Endothelial cell of umbilical vein (primary cell): ENCODE measurements at regions not wholly inside any gene's neighbourhood (a gene's known extent, or its start where the extent isn't known, plus 50 kb on each side); places are given as distances from the start of the nearest gene placed in this dataset.

ENCODE experiments used
- BruUV-seq: library from RNA; stranded (reverse); fragments of 400-500 nt; replicated peaks from 2 replicates; lab custom pipeline; 2021; lab: Mats Ljungman, UMichigan
- CTCF ChIA-PET: fragments of 300-600, 350-600 bp; sonication (Branson Sonifier 250); formaldehyde crosslinking; loops from one replicate; lab custom pipeline; 2021; ENCODE audit warnings: antibody characterized with exemption, inconsistent platforms; lab: Charles Lee
- POLR2A ChIA-PET: fragments of 300-600, 350-600 bp; sonication (Branson Sonifier 250); formaldehyde crosslinking; loops from one replicate; lab custom pipeline; 2021; ENCODE audit warnings: antibody characterized with exemption, inconsistent platforms; lab: Charles Lee
- DNase-seq: peaks from one replicate; pipeline ENCODE4 v3.0.0-alpha.2; 2011; ENCODE audit warnings: low read depth, low spot score
- FAIRE-seq: peaks from 2 replicates; lab custom pipeline; 2011; peaks lifted over from hg19 to GRCh38; lab: Jason Lieb, UNC
- H2AFZ ChIP-seq: 2 replicates; pipeline ENCODE4 v1.6.0; 2012; ENCODE audit warnings: low read depth, low read length, control low read depth, inconsistent platforms
- H3K27ac ChIP-seq: 2 replicates; pipeline ENCODE4 v1.5.1; 2011; ENCODE audit warnings: low read depth, mild to moderate bottlenecking, control low read depth, low read length, moderate library complexity; ENCODE audit not compliant: insufficient read depth
- H3K27me3 ChIP-seq, 2 experiments: 2 replicates each; pipeline versions ENCODE4 v1.6.0 to v1.6.1; 2011; ENCODE audit warnings: low read length in 2 of 2, mixed read lengths in 1 of 2; ENCODE audit not compliant: control insufficient read depth in 2 of 2, insufficient read depth in 2 of 2
- H3K36me3 ChIP-seq, 2 experiments: 2 replicates in 1 of 2; 3 replicates in 1 of 2; pipeline ENCODE4 v1.5.1; 2011; ENCODE audit warnings: low read length in 2 of 2, mild to moderate bottlenecking in 1 of 2, moderate library complexity in 1 of 2; ENCODE audit not compliant: control insufficient read depth in 2 of 2, insufficient read depth in 2 of 2; ENCODE audit errors: extremely low read depth in 1 of 2
- H3K4me1 ChIP-seq: 3 replicates; pipeline ENCODE4 v1.5.1; 2011; ENCODE audit warnings: mild to moderate bottlenecking, low read length; ENCODE audit not compliant: control insufficient read depth, insufficient read depth; ENCODE audit errors: extremely low read depth
- H3K4me2 ChIP-seq: 2 replicates; pipeline ENCODE4 v1.6.1; 2011; ENCODE audit warnings: low read length, control low read depth, mixed read lengths; ENCODE audit not compliant: insufficient read depth
- H3K4me3 ChIP-seq, 3 experiments: fragments of 200-600 bp in 1 of 3; sonication (generic), shearing (Covaris generic) in 1 of 3; replicated peaks in 1 of 3; 2 replicates each; pipeline ENCODE4 v1.5.1; 2011 to 2016; ENCODE audit warnings: control low read depth in 3 of 3, low read length in 3 of 3, mild to moderate bottlenecking in 2 of 3, inconsistent platforms in 1 of 3, low read depth in 1 of 3, moderate library complexity in 1 of 3; ENCODE audit not compliant: insufficient read depth in 1 of 3
- H3K79me2 ChIP-seq: 2 replicates; pipeline ENCODE4 v1.6.0; 2012; ENCODE audit warnings: low read length, inconsistent platforms; ENCODE audit not compliant: control insufficient read depth, insufficient read depth
- H3K9ac ChIP-seq: replicated peaks from 2 replicates; pipeline ENCODE3; 2011; ENCODE audit warnings: low read length, control low read depth; ENCODE audit not compliant: insufficient read depth; ENCODE audit errors: extremely low read depth
- H3K9me1 ChIP-seq: replicated peaks from 3 replicates; pipeline ENCODE4 v1.6.0; 2011; ENCODE audit warnings: mild to moderate bottlenecking, low read length; ENCODE audit not compliant: control insufficient read depth, insufficient read depth; ENCODE audit errors: extremely low read depth
- H3K9me3 ChIP-seq: replicated peaks from 2 replicates; pipeline ENCODE4 v1.5.1; 2012; ENCODE audit warnings: low read length, inconsistent platforms; ENCODE audit not compliant: control insufficient read depth, insufficient read depth
- H4K20me1 ChIP-seq: replicated peaks from 2 replicates; pipeline ENCODE3; 2011; ENCODE audit warnings: mild to moderate bottlenecking, low read length; ENCODE audit not compliant: control insufficient read depth, insufficient read depth; ENCODE audit errors: extremely low read depth
- CTCF ChIP-seq, 2 donors: IDR thresholded peaks; 1 replicate in 1 of 2; 2 replicates in 1 of 2; pipeline ENCODE4 v1.5.1; 2011; ENCODE audit warnings: low read length in 2 of 2, mild to moderate bottlenecking in 2 of 2, moderate library complexity in 2 of 2, control low read depth in 1 of 2, inconsistent platforms in 1 of 2, low read depth in 1 of 2; ENCODE audit not compliant: insufficient read depth in 1 of 2; ENCODE audit errors: extremely low read depth in 1 of 2
- EZH2 ChIP-seq: IDR thresholded peaks from 2 replicates; pipeline ENCODE4 v1.6.1; 2012; ENCODE audit warnings: borderline replicate concordance, low read depth, mild to moderate bottlenecking, moderate library complexity, low read length, inconsistent platforms; ENCODE audit not compliant: severe bottlenecking
- FOS ChIP-seq: IDR thresholded peaks from 2 replicates; pipeline ENCODE4 v1.6.1; 2011; ENCODE audit warnings: mild to moderate bottlenecking, low read length, moderate library complexity, borderline replicate concordance; ENCODE audit not compliant: insufficient read depth
- GATA2 ChIP-seq: IDR thresholded peaks from 2 replicates; pipeline ENCODE4 v1.7.0; 2011; ENCODE audit warnings: low read depth, mild to moderate bottlenecking, moderate library complexity, mixed read lengths, low read length; ENCODE audit not compliant: insufficient read length, insufficient read depth
- JUN ChIP-seq: IDR thresholded peaks from 2 replicates; pipeline ENCODE4 v1.6.1; 2011; ENCODE audit warnings: borderline replicate concordance, low read depth; ENCODE audit not compliant: insufficient read length, insufficient read depth
- MAX ChIP-seq: IDR thresholded peaks from 2 replicates; pipeline ENCODE4 v1.6.1; 2011; ENCODE audit not compliant: insufficient read depth, insufficient read length
- MYC ChIP-seq: IDR thresholded peaks from one replicate; pipeline ENCODE4 v1.6.1; 2011; ENCODE audit warnings: mild to moderate bottlenecking, low read depth, low read length
- POLR2A ChIP-seq: IDR thresholded peaks from 2 replicates; pipeline ENCODE4 v1.6.1; 2012; ENCODE audit warnings: low read depth, mild to moderate bottlenecking, control low read depth, low read length
- POLR2AphosphoS5 ChIP-seq: IDR thresholded peaks from 2 replicates; pipeline ENCODE4 v1.6.1; 2012; ENCODE audit warnings: low read depth, mild to moderate bottlenecking, control low read depth, low read length, moderate library complexity; ENCODE audit not compliant: insufficient read depth
- dilution Hi-C: fragments of 300-500 bp; cut with MboI; formaldehyde crosslinking; loops from one replicate; pipeline ENCODE4 v1.15.0; 2019; ENCODE audit warnings: low sequenced_read_pairs; ENCODE audit not compliant: extremely low pct_ligation_motif_present
- intact Hi-C: fragments of 100-400 bp; cut with micrococcal nuclease; formaldehyde crosslinking; loops from one replicate; pipeline ENCODE4 v1.10.0; 2022

GRCh38 chr6:14831937-14832336, 413.9 kb upstream of the JARID2 start:
- no peak overlapping the region for H3K9ac ChIP-seq
- dilution Hi-C loops: no loop called here
- H3K4me2 ChIP-seq: no peak overlapping the region
- no peaks in the 10 kb centered on the region for H3K79me2 ChIP-seq
- FAIRE-seq: no peak
- no TSS peak for BruUV-seq
- ChIA-PET CTCF (no interaction called here), POLR2A (no interaction called here)
- H3K9me3 ChIP-seq: peaks cover 2% of the 10 kb centered on the region
- intact Hi-C loops: no loop called here
- TF ChIP-seq GATA2 (no peak), MAX (no peak), CTCF (IDR thresholded peaks at IDR 0.05; ENCODE audit: extremely low read depth in 1 of 2, insufficient read depth in 1 of 2, low read depth in 1 of 2, low read length in 2 of 2) (no peak), POLR2A (no peak)
- H3K4me3 ChIP-seq: no peak overlapping the region
- H3K4me1 ChIP-seq: no peaks in the 10 kb centered on the region
- DNase-seq: no peak
- no peaks in the 10 kb centered on the region for H3K27me3 ChIP-seq
- H3K9me1 ChIP-seq: no peaks in the 10 kb centered on the region
- no peaks in the 10 kb centered on the region for H4K20me1 ChIP-seq
- no peak overlapping the region for H3K27ac ChIP-seq
- H3K36me3 ChIP-seq: no peaks in the 10 kb centered on the region
- H2AFZ ChIP-seq: no peak overlapping the region

GRCh38 chr6:14832427-14832826, 413.4 kb upstream of the JARID2 start:
- no peak overlapping the region for H3K27ac ChIP-seq
- H4K20me1 ChIP-seq: no peaks in the 10 kb centered on the region
- DNase-seq (no peak), FAIRE-seq (no peak)
- H3K9ac ChIP-seq: no peak overlapping the region
- no TSS peak for BruUV-seq
- H3K4me1 ChIP-seq: no peaks in the 10 kb centered on the region
- TF ChIP-seq CTCF (IDR thresholded peaks at IDR 0.05; ENCODE audit: extremely low read depth in 1 of 2, insufficient read depth in 1 of 2, low read depth in 1 of 2, low read length in 2 of 2) (no peak), POLR2A (no peak), EZH2 (no peak), JUN (no peak), GATA2 (no peak), POLR2AphosphoS5 (no peak), MAX (no peak), FOS (no peak), MYC (no peak)
- peaks cover 2% of the 10 kb centered on the region for H3K9me3 ChIP-seq
- dilution Hi-C loops: no loop called here
- no peaks in the 10 kb centered on the region for H3K9me1 ChIP-seq
- no peaks in the 10 kb centered on the region for H3K36me3 ChIP-seq
- intact Hi-C loops: no loop called here
- H3K79me2 ChIP-seq: no peaks in the 10 kb centered on the region
- H3K4me3 ChIP-seq: no peak overlapping the region
- H3K27me3 ChIP-seq: no peaks in the 10 kb centered on the region
- POLR2A ChIA-PET: no interaction called here
- CTCF ChIA-PET: no interaction called here
- no peak overlapping the region for H2AFZ ChIP-seq
- no peak overlapping the region for H3K4me2 ChIP-seq
